H1 (cell line): ENCODE measurements at regions not wholly inside any gene's neighbourhood (a gene's known extent, or its start where the extent isn't known, plus 50 kb on each side); places are given as distances from the start of the nearest gene placed in this dataset.
"Not testable (repeated sequence)": the region's sequence is repeated elsewhere in the genome, so short reads cannot be mapped to it uniquely, and the experiment has no call there.

Experiments
- CTCF ChIA-PET: fragments of 300-600 bp; sonication (Branson Sonifier 250); formaldehyde crosslinking; loops from one replicate; lab custom pipeline; 2021; ENCODE audit not compliant: partially characterized antibody; lab: Charles Lee
- POLR2A ChIA-PET: fragments of 300-600 bp; sonication (Branson Sonifier 250); formaldehyde crosslinking; loops from one replicate; lab custom pipeline; 2021; ENCODE audit warnings: inconsistent platforms; ENCODE audit not compliant: partially characterized antibody; lab: Charles Lee
- DNase-seq, 2 experiments: peaks; one replicate each; pipeline versions ENCODE4 v3.0.0 to v3.0.0-alpha.2; 2010 to 2022; ENCODE audit warnings: low spot score in 2 of 2, low read depth in 1 of 2, mixed read lengths in 1 of 2
- FAIRE-seq: peaks from 2 replicates; lab custom pipeline; 2011; peaks lifted over from hg19 to GRCh38; lab: Jason Lieb, UNC
- H2AFZ ChIP-seq: 2 replicates; pipeline ENCODE4 v1.8.1; 2012; ENCODE audit warnings: low read length, inconsistent platforms
- H2AK5ac ChIP-seq: 2 replicates; pipeline ENCODE4 v1.6.1; 2013; ENCODE audit warnings: low read depth, low read length
- H2BK120ac ChIP-seq: replicated peaks from 2 replicates; pipeline ENCODE3; 2013; ENCODE audit warnings: low read depth, low read length, inconsistent platforms
- H2BK12ac ChIP-seq: 2 replicates; pipeline ENCODE4 v1.6.1; 2013; ENCODE audit warnings: low read depth, low read length
- H2BK15ac ChIP-seq: 2 replicates; pipeline ENCODE4 v1.6.1; 2013; ENCODE audit warnings: low read length
- H2BK20ac ChIP-seq: 2 replicates; pipeline ENCODE4 v1.6.1; 2013; ENCODE audit warnings: low read length
- H2BK5ac ChIP-seq: 2 replicates; pipeline ENCODE4 v1.6.1; 2013; ENCODE audit warnings: low read depth, low read length
- H3K14ac ChIP-seq: 2 replicates; pipeline ENCODE4 v1.6.1; 2013; ENCODE audit warnings: inconsistent platforms; ENCODE audit not compliant: insufficient read length
- H3K18ac ChIP-seq: 2 replicates; pipeline ENCODE4 v1.6.1; 2013; ENCODE audit warnings: low read length; ENCODE audit errors: extremely low read depth
- H3K23ac ChIP-seq: 2 replicates; pipeline ENCODE4 v1.6.1; 2013; ENCODE audit warnings: inconsistent platforms; ENCODE audit not compliant: insufficient read length
- H3K23me2 ChIP-seq: 2 replicates; pipeline ENCODE4 v1.6.1; 2013; ENCODE audit warnings: low read depth, low read length
- H3K27ac ChIP-seq: 2 replicates; pipeline ENCODE4 v1.6.1; 2011; ENCODE audit warnings: low read depth, low read length, inconsistent platforms
- H3K27me3 ChIP-seq, 4 experiments: replicated peaks in 1 of 4; 1 replicate in 1 of 4; 2 replicates in 3 of 4; pipeline versions ENCODE4 v1.6.1 to v1.8.1; 2011 to 2013; ENCODE audit warnings: low read length in 3 of 4, mild to moderate bottlenecking in 3 of 4, inconsistent platforms in 2 of 4, mixed read lengths in 2 of 4, moderate library complexity in 1 of 4; ENCODE audit not compliant: control insufficient read depth in 3 of 4, insufficient read depth in 3 of 4; ENCODE audit errors: extremely low read depth in 1 of 4
- H3K36me3 ChIP-seq, 4 experiments: 2 replicates each; pipeline versions ENCODE4 v1.6.1 to v1.8.1; 2011 to 2013; ENCODE audit warnings: mild to moderate bottlenecking in 4 of 4, low read length in 3 of 4, moderate library complexity in 2 of 4, control low read depth in 1 of 4, inconsistent platforms in 1 of 4; ENCODE audit not compliant: insufficient read depth in 4 of 4, control insufficient read depth in 2 of 4
- H3K4ac ChIP-seq: replicated peaks from 2 replicates; pipeline ENCODE3; 2013; ENCODE audit warnings: low read length, low read depth, mixed read lengths, inconsistent platforms; ENCODE audit not compliant: insufficient read length
- H3K4me1 ChIP-seq, 4 experiments: replicated peaks in 1 of 4; 1 replicate in 1 of 4; 2 replicates in 3 of 4; pipeline versions ENCODE4 v1.6.1 to v1.8.1; 2011 to 2013; ENCODE audit warnings: low read length in 3 of 4, inconsistent platforms in 2 of 4, mixed read lengths in 1 of 4; ENCODE audit not compliant: insufficient read depth in 4 of 4, control insufficient read depth in 3 of 4
- H3K4me2 ChIP-seq, 2 experiments: 2 replicates each; pipeline versions ENCODE4 v1.6.1 to v1.8.1; 2011 to 2013; ENCODE audit warnings: low read depth in 2 of 2, low read length in 2 of 2, control low read depth in 1 of 2, inconsistent platforms in 1 of 2, mild to moderate bottlenecking in 1 of 2; ENCODE audit not compliant: insufficient read depth in 1 of 2
- H3K4me3 ChIP-seq, 4 experiments: fragments of 200-600, 300-600 bp in 1 of 4; sonication (generic), shearing (Covaris generic), sonication (Bioruptor Twin) in 1 of 4; 2 replicates each; pipeline versions ENCODE4 v1.5.1 to v1.8.1; 2011 to 2016; ENCODE audit warnings: low read length in 4 of 4, low read depth in 3 of 4, control low read depth in 2 of 4, inconsistent platforms in 2 of 4, mild to moderate bottlenecking in 2 of 4, mixed read lengths in 1 of 4, moderate library complexity in 1 of 4; ENCODE audit not compliant: insufficient read depth in 2 of 4; ENCODE audit errors: extremely low read depth in 1 of 4
- H3K56ac ChIP-seq: replicated peaks from 2 replicates; pipeline ENCODE3; 2013; ENCODE audit warnings: low read depth, mild to moderate bottlenecking, mixed read lengths, low read length, inconsistent platforms; ENCODE audit not compliant: insufficient read length
- H3K79me1 ChIP-seq: 2 replicates; pipeline ENCODE4 v1.6.1; 2013; ENCODE audit warnings: low read depth, low read length, control low read depth
- H3K79me2 ChIP-seq, 2 experiments: 2 replicates each; pipeline versions ENCODE4 v1.6.1 to v1.8.1; 2012 to 2013; ENCODE audit warnings: low read length in 2 of 2, mild to moderate bottlenecking in 2 of 2, inconsistent platforms in 1 of 2; ENCODE audit not compliant: insufficient read depth in 2 of 2, control insufficient read depth in 1 of 2
- H3K9ac ChIP-seq, 4 experiments: replicated peaks in 1 of 4; 1 replicate in 1 of 4; 2 replicates in 3 of 4; pipeline versions ENCODE4 v1.6.1 to v1.8.1; 2011 to 2013; ENCODE audit warnings: low read depth in 3 of 4, low read length in 3 of 4, control low read depth in 2 of 4, mild to moderate bottlenecking in 2 of 4, moderate library complexity in 2 of 4, inconsistent platforms in 1 of 4; ENCODE audit errors: extremely low read depth in 1 of 4
- H3K9me3 ChIP-seq, 2 experiments: 2 replicates each; pipeline versions ENCODE4 v1.6.1 to v1.8.1; 2012 to 2013; ENCODE audit warnings: mild to moderate bottlenecking in 2 of 2, moderate library complexity in 2 of 2, control low read depth in 1 of 2, inconsistent platforms in 1 of 2, low read depth in 1 of 2, low read length in 1 of 2, mixed read lengths in 1 of 2; ENCODE audit not compliant: insufficient read depth in 2 of 2
- H4K20me1 ChIP-seq, 2 experiments: replicated peaks in 1 of 2; 2 replicates each; pipeline versions ENCODE3 to v1.8.1; 2011 to 2013; ENCODE audit warnings: inconsistent platforms in 2 of 2, low read length in 2 of 2, mild to moderate bottlenecking in 1 of 2; ENCODE audit not compliant: insufficient read depth in 2 of 2, control insufficient read depth in 1 of 2
- H4K5ac ChIP-seq: 2 replicates; pipeline ENCODE4 v1.6.1; 2013; ENCODE audit warnings: low read length, low read depth, mixed read lengths, inconsistent platforms; ENCODE audit not compliant: insufficient read length
- H4K8ac ChIP-seq: 2 replicates; pipeline ENCODE4 v1.8.0; 2013; ENCODE audit warnings: mild to moderate bottlenecking, moderate library complexity, low read length, inconsistent platforms; ENCODE audit not compliant: insufficient read depth; ENCODE audit errors: extremely low read depth
- H4K91ac ChIP-seq: replicated peaks from 2 replicates; pipeline ENCODE3; 2013; ENCODE audit warnings: low read length, mixed read lengths, inconsistent platforms; ENCODE audit not compliant: insufficient read length
- WGBS, 2 experiments: shearing (Covaris generic) in 1 of 2; methylation state at CpG; one replicate each; pipeline versions ENCODE4 v1.1.6 to v1.1.7; 2013 to 2015; ENCODE audit warnings: low lambda C conversion rate in 2 of 2, mixed read lengths in 2 of 2, inconsistent platforms in 1 of 2, low coverage in 1 of 2, missing lambda C conversion rate in 1 of 2; ENCODE audit not compliant: insufficient replicate concordance in 2 of 2, insufficient coverage in 1 of 2, insufficient read length in 1 of 2; ENCODE audit errors: extremely low coverage in 1 of 2, missing lambda C conversion rate in 1 of 2; 5-methylcytosine and 5-hydroxymethylcytosine counted together

GRCh38 chr2:89029257-89029656, 337.8 kb downstream of the RPIA start:
- H3K23me2 ChIP-seq, H2BK120ac ChIP-seq, H2AK5ac ChIP-seq, H2BK15ac ChIP-seq, CTCF ChIA-PET, H2BK5ac ChIP-seq, H3K4me1 ChIP-seq, H3K9ac ChIP-seq, H3K4ac ChIP-seq, H4K5ac ChIP-seq, H3K56ac ChIP-seq, H3K36me3 ChIP-seq, H3K79me1 ChIP-seq, H2AFZ ChIP-seq, H3K14ac ChIP-seq, H4K20me1 ChIP-seq, H4K8ac ChIP-seq, H2BK20ac ChIP-seq, H2BK12ac ChIP-seq, H3K23ac ChIP-seq, H3K9me3 ChIP-seq, H3K18ac ChIP-seq, H3K4me2 ChIP-seq, H3K4me3 ChIP-seq, H3K27me3 ChIP-seq, H3K79me2 ChIP-seq, H4K91ac ChIP-seq, POLR2A ChIA-PET, H3K27ac ChIP-seq, DNase-seq: not testable (repeated sequence)
- WGBS, 2 experiments, result 64% methylated on average over 1 of the region's 4 CpGs; no CpG with 5 or more reads in 1 of the 2 experiments
- peak; percentile 98 for FAIRE-seq
